GM12892 (cell line): ENCODE measurements at regions not wholly inside any gene's neighbourhood (a gene's known extent, or its start where the extent isn't known, plus 50 kb on each side); places are given as distances from the start of the nearest gene placed in this dataset.

Experiments used
- POLR2A ChIP-seq: IDR thresholded peaks from 2 replicates; pipeline ENCODE4 v1.6.1; 2011; ENCODE audit warnings: low read depth, low read length, control low read depth
- POLR2AphosphoS5 ChIP-seq: IDR thresholded peaks from 2 replicates; pipeline ENCODE4 v1.6.1; 2011; ENCODE audit warnings: low read depth, low read length, control low read depth
- TAF1 ChIP-seq: IDR thresholded peaks from 2 replicates; pipeline ENCODE4 v1.6.1; 2011; ENCODE audit warnings: low read depth, mild to moderate bottlenecking, control low read depth, low read length, borderline replicate concordance

- TF ChIP-seq POLR2A (no peak), POLR2AphosphoS5 (no peak), TAF1 (no peak)
These were observed 239.3 kb upstream of the SEMA3C start for GRCh38 chr7:81158189-81158588.
